Keratinocyte (primary cell): ENCODE measurements at regions not wholly inside any gene's neighbourhood (a gene's known extent, or its start where the extent isn't known, plus 50 kb on each side); places are given as distances from the start of the nearest gene placed in this dataset.

ENCODE experiments used
- DNase-seq: peaks from one replicate; pipeline ENCODE4 v3.0.0-alpha.2; 2011; ENCODE audit warnings: low read depth, missing footprints, low spot score
- FAIRE-seq: peaks from 2 replicates; lab custom pipeline; 2011; peaks lifted over from hg19 to GRCh38; lab: Jason Lieb, UNC
- H2AFZ ChIP-seq: 2 replicates; pipeline ENCODE4 v1.6.0; 2012; ENCODE audit warnings: low read length, control low read depth, inconsistent platforms; ENCODE audit not compliant: control insufficient read depth
- H3K27ac ChIP-seq: 2 replicates; pipeline ENCODE4 v1.5.1; 2011; ENCODE audit warnings: low read length; ENCODE audit not compliant: control insufficient read depth, insufficient read depth
- H3K27me3 ChIP-seq: 3 replicates; pipeline ENCODE4 v1.6.0; 2011; ENCODE audit warnings: low read length; ENCODE audit not compliant: control insufficient read depth, insufficient read depth; ENCODE audit errors: extremely low read depth
- H3K36me3 ChIP-seq, 2 experiments: 2 replicates in 1 of 2; 3 replicates in 1 of 2; pipeline ENCODE4 v1.5.1; 2011; ENCODE audit warnings: low read length in 2 of 2, mild to moderate bottlenecking in 1 of 2; ENCODE audit not compliant: control insufficient read depth in 2 of 2, insufficient read depth in 2 of 2; ENCODE audit errors: extremely low read depth in 1 of 2
- H3K4me1 ChIP-seq: 3 replicates; pipeline ENCODE4 v1.5.1; 2011; ENCODE audit warnings: low read length; ENCODE audit not compliant: control insufficient read depth, insufficient read depth; ENCODE audit errors: extremely low read depth
- H3K4me2 ChIP-seq: 3 replicates; pipeline ENCODE4 v1.6.0; 2011; ENCODE audit warnings: low read depth, low read length; ENCODE audit not compliant: control insufficient read depth, insufficient read depth; ENCODE audit errors: extremely low read depth
- H3K4me3 ChIP-seq, 3 experiments: fragments of 200-600 bp in 1 of 3; sonication (generic) in 1 of 3; 2 replicates in 2 of 3; 3 replicates in 1 of 3; pipeline ENCODE4 v1.5.1; 2011 to 2016; ENCODE audit warnings: low read length in 3 of 3, mild to moderate bottlenecking in 3 of 3, control low read depth in 2 of 3, inconsistent platforms in 1 of 3, low read depth in 1 of 3, mixed read lengths in 1 of 3, mixed run types in 1 of 3, moderate library complexity in 1 of 3; ENCODE audit not compliant: control insufficient read depth in 2 of 3, insufficient read depth in 2 of 3; ENCODE audit errors: extremely low read depth in 1 of 3
- H3K79me2 ChIP-seq: 2 replicates; pipeline ENCODE4 v1.6.0; 2012; ENCODE audit warnings: low read length; ENCODE audit not compliant: control insufficient read depth, insufficient read depth
- H3K9ac ChIP-seq: 3 replicates; pipeline ENCODE4 v1.6.0; 2011; ENCODE audit warnings: low read length; ENCODE audit not compliant: control insufficient read depth, insufficient read depth; ENCODE audit errors: extremely low read depth
- H3K9me1 ChIP-seq: 3 replicates; pipeline ENCODE4 v1.6.0; 2011; ENCODE audit warnings: low read length; ENCODE audit not compliant: control insufficient read depth, insufficient read depth; ENCODE audit errors: extremely low read depth
- H3K9me3 ChIP-seq: 2 replicates; pipeline ENCODE4 v1.5.1; 2012; ENCODE audit warnings: low read depth, low read length; ENCODE audit not compliant: control insufficient read depth
- H4K20me1 ChIP-seq: 3 replicates; pipeline ENCODE4 v1.6.0; 2011; ENCODE audit warnings: low read length; ENCODE audit not compliant: control insufficient read depth, insufficient read depth; ENCODE audit errors: extremely low read depth
- EZH2 ChIP-seq: IDR thresholded peaks from one replicate; pipeline ENCODE4 v1.6.1; 2012; ENCODE audit warnings: inconsistent platforms, mild to moderate bottlenecking, low read length, moderate library complexity
- dilution Hi-C: fragments of 300-500 bp; cut with MboI; formaldehyde crosslinking; loops from one replicate; pipeline ENCODE4 v1.7.0; 2020; ENCODE audit warnings: low sequenced_read_pairs; ENCODE audit not compliant: extremely low pct_ligation_motif_present
- TF ChIP-seq, protein P1 (sequence below), 3 experiments: IDR thresholded peaks in 1 of 3; conservative IDR thresholded peaks in 1 of 3; optimal IDR thresholded peaks in 1 of 3; 2 replicates in 2 of 3; 3 replicates in 1 of 3; pipeline versions ENCODE3 to v1.5.1; 2011; ENCODE audit warnings: low read length in 3 of 3, mild to moderate bottlenecking in 3 of 3, moderate library complexity in 2 of 3, control low read depth in 1 of 3, inconsistent platforms in 1 of 3; ENCODE audit not compliant: insufficient read depth in 2 of 3; ENCODE audit errors: extremely low read depth in 1 of 3

DNA sequence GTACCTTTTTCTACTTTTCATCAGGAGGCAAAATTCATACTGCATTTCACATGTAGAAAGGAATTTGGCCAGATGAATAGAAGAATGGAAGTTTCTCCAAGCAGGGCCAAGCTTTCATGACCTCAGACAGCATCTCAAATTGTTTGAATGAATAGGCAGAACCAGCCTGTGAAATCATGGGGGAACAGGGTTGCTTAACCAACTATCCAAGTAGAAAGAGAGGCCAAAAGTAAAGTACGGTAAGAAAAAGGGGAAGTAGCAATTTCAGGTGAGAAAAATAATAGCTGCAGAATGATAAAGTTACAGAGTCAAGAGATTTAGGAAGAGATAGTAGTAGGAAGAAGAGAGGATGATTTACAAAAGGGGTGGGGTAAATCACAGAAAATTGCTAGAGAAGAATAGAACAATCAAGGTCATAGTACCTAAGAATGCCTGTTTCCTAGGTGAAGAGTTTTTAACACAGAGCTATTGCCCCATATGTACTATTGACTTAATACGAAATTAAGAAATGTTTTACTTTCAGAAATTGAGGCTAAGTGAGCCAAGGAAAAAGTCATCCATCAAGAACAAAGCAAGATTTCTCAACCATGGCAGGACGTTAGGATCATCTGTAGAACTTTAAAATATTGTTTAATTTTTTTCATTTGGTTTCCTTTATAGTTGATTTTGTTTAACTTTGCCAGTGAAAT lies 177.1 kb upstream of the TET2 start:
- TF ChIP-seq, protein P1, sequence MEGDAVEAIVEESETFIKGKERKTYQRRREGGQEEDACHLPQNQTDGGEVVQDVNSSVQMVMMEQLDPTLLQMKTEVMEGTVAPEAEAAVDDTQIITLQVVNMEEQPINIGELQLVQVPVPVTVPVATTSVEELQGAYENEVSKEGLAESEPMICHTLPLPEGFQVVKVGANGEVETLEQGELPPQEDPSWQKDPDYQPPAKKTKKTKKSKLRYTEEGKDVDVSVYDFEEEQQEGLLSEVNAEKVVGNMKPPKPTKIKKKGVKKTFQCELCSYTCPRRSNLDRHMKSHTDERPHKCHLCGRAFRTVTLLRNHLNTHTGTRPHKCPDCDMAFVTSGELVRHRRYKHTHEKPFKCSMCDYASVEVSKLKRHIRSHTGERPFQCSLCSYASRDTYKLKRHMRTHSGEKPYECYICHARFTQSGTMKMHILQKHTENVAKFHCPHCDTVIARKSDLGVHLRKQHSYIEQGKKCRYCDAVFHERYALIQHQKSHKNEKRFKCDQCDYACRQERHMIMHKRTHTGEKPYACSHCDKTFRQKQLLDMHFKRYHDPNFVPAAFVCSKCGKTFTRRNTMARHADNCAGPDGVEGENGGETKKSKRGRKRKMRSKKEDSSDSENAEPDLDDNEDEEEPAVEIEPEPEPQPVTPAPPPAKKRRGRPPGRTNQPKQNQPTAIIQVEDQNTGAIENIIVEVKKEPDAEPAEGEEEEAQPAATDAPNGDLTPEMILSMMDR (optimal IDR thresholded peaks at IDR 0.05 in 1 of 3, IDR thresholded peaks at IDR 0.05 in 1 of 3, conservative IDR thresholded peaks at IDR 0.05 in 1 of 3; ENCODE audit: extremely low read depth in 1 of 3, insufficient read depth in 2 of 3, low read length in 3 of 3), result no peak
- no peak for TF ChIP-seq EZH2
- H3K27ac ChIP-seq, result no peak overlapping the region
- H3K9me1 ChIP-seq, result no peaks in the 10 kb centered on the region
- H2AFZ ChIP-seq, result peak overlapping the region; percentile 14
- H3K36me3 ChIP-seq, result no peaks in the 10 kb centered on the region
- H3K9ac ChIP-seq, result no peak overlapping the region
- H3K9me3 ChIP-seq, result no peaks in the 10 kb centered on the region
- H3K4me2 ChIP-seq, result no peak overlapping the region
- H3K4me1 ChIP-seq, result peaks cover 28% of the 10 kb centered on the region
- no peaks in the 10 kb centered on the region for H4K20me1 ChIP-seq
- DNase-seq, result no peak
- no peaks in the 10 kb centered on the region for H3K79me2 ChIP-seq
- no peaks in the 10 kb centered on the region for H3K27me3 ChIP-seq
- FAIRE-seq, result peak; percentile 9
- dilution Hi-C loops, result no loop called here
- H3K4me3 ChIP-seq, result no peak overlapping the region

DNA sequence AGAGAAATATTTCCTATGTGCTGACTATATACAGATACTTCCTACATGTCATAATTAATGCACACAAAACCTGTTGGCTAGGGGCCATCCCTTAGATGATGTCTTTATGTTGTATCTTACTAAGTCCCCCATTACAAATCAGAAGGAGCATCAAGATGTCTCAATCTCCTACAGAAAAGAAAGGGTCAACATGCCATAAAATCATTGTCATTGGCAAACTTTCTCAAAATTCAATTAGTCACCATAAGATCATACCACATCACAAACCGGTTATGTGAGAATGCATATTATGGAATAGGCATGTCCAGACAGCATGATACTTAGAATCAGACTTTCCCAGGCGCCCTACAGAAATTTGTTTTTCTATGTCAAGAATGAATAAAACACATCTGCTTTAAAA lies 175.2 kb upstream of the TET2 start:
- Histone ChIP-seq H3K79me2 (no peaks in the 10 kb centered on the region), H3K9ac (peak overlapping the region; percentile 58), H4K20me1 (no peaks in the 10 kb centered on the region), H3K4me3 (peak overlapping the region in 1 of 3 experiments; percentile 54), H3K9me1 (no peaks in the 10 kb centered on the region), H2AFZ (no peak overlapping the region), H3K27me3 (no peaks in the 10 kb centered on the region), H3K4me2 (peak overlapping the region; percentile 75), H3K27ac (peak overlapping the region; percentile 89), H3K9me3 (no peaks in the 10 kb centered on the region), H3K4me1 (peaks cover 25% of the 10 kb centered on the region), H3K36me3 (no peaks in the 10 kb centered on the region)
- dilution Hi-C loops, result no loop called here
- no peak for FAIRE-seq
- peak; percentile 76 for DNase-seq
- no peak for TF ChIP-seq EZH2
- TF ChIP-seq, protein P1 (optimal IDR thresholded peaks at IDR 0.05 in 1 of 3, IDR thresholded peaks at IDR 0.05 in 1 of 3, conservative IDR thresholded peaks at IDR 0.05 in 1 of 3; ENCODE audit: extremely low read depth in 1 of 3, insufficient read depth in 2 of 3, low read length in 3 of 3), result no peak
